ENCODE measurements at regions not wholly inside any gene's neighbourhood (a gene's known extent, or its start where the extent isn't known, plus 50 kb on each side); places are given as distances from the start of the nearest gene placed in this dataset.

DNA sequence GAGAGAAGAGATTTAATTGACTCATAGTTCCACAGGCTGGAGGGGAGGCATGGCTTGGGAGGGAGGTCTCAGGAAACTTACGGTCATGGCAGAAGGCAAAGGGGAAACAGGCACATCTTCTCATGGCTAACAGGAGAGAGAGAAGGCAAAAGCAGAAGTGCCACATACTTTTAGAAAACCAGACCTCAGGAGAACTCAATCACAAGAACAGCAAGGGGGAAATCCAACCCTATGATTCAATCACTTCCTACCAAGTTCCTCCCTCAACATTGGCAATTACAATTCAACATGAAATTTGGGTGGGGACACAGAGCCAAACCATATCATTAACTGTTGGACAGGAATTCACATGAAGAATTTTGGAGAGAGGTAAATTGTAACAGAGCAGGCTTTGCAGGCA is 485.3 kb upstream of the PITX2 start:
- TF ChIP-seq, protein P1, sequence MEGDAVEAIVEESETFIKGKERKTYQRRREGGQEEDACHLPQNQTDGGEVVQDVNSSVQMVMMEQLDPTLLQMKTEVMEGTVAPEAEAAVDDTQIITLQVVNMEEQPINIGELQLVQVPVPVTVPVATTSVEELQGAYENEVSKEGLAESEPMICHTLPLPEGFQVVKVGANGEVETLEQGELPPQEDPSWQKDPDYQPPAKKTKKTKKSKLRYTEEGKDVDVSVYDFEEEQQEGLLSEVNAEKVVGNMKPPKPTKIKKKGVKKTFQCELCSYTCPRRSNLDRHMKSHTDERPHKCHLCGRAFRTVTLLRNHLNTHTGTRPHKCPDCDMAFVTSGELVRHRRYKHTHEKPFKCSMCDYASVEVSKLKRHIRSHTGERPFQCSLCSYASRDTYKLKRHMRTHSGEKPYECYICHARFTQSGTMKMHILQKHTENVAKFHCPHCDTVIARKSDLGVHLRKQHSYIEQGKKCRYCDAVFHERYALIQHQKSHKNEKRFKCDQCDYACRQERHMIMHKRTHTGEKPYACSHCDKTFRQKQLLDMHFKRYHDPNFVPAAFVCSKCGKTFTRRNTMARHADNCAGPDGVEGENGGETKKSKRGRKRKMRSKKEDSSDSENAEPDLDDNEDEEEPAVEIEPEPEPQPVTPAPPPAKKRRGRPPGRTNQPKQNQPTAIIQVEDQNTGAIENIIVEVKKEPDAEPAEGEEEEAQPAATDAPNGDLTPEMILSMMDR (IDR thresholded peaks at IDR 0.05) = no peak
- WGBS (ENCODE audit: insufficient coverage) = 40% methylated on average over 1 of the region's 1 CpG

DNA sequence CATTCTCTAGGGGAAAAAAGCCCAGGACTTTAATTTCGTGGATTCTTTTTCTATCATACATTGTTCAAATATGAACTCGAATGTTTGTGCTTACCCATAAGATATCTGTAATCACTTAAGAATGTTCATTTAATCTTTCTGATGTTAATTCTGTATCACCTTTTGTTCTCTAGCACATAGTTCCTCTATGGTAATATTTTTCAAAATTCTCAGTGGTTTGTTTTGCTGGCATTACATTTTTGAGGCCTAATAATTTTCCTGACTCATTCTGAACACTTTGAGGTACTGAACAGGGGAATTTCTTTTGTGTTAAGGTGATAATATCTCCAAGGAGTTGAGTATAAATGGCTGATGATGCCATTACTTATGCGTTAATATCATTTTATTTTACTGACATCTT is 490.7 kb upstream of the PITX2 start:
- no peaks in the 10 kb centered on the region for H3K79me2 ChIP-seq (ENCODE audit: insufficient read depth, low read length)
- intact Hi-C loops (cut with micrococcal nuclease) = no loop called here
- no CpG with 5 or more reads among the region's 3 CpGs for WGBS (ENCODE audit: insufficient coverage)
- H2AFZ ChIP-seq (ENCODE audit: insufficient read depth, low read depth, low read length, poor library complexity, severe bottlenecking) = no peak overlapping the region
- H3K4me2 ChIP-seq (replicated peaks; ENCODE audit: extremely low read depth, low read length, poor library complexity, severe bottlenecking) = no peak overlapping the region
- H3K4me3 Mint-ChIP-seq = no peak overlapping the region
- H3K27ac ChIP-seq (ENCODE audit: low read depth in 1 of 2, low read length in 2 of 2) = no peak overlapping the region
- DNase-seq = no peak
- TF ChIP-seq, protein P1 (IDR thresholded peaks at IDR 0.05) = no peak
- no peaks in the 10 kb centered on the region for H3K36me3 Mint-ChIP-seq
- H3K4me1 Mint-ChIP-seq = no peaks in the 10 kb centered on the region
- H3K36me3 ChIP-seq (replicated peaks in 1 of 2; ENCODE audit: control insufficient read depth in 1 of 2, insufficient read depth in 2 of 2, low read length in 2 of 2) = no peaks in the 10 kb centered on the region
- H3K9me3 Mint-ChIP-seq = peaks cover 0 to 4% (median 0%) of the 10 kb centered on the region in 7 donors
- no peaks in the 10 kb centered on the region for H3K27me3 ChIP-seq (ENCODE audit: control insufficient read depth in 2 of 2, insufficient read depth in 2 of 2, low read length in 2 of 2)
- no peak overlapping the region for H3K27ac Mint-ChIP-seq
- no peaks in the 10 kb centered on the region for H3K4me1 ChIP-seq (ENCODE audit: control insufficient read depth in 1 of 2, insufficient read depth in 2 of 2, low read length in 2 of 2)
- H3K9me3 ChIP-seq (replicated peaks in 1 of 2; ENCODE audit: control insufficient read depth in 1 of 2, insufficient read depth in 1 of 2, low read length in 2 of 2) = peaks cover 0 to 3% of the 10 kb centered on the region in 2 donors
- no peak overlapping the region for H3K4me3 ChIP-seq (replicated peaks in 1 of 3; ENCODE audit: low read depth in 2 of 3, low read length in 3 of 3)
- H4K20me1 ChIP-seq (ENCODE audit: insufficient read depth, low read length) = no peaks in the 10 kb centered on the region
- H3K27me3 Mint-ChIP-seq (ENCODE audit: low read depth in 3 of 3) = peaks cover 0 to 2% (median 0%) of the 10 kb centered on the region in 3 donors
- no peak overlapping the region for H3K9ac ChIP-seq (ENCODE audit: insufficient read depth, low read length, poor library complexity, severe bottlenecking)

More for the DNA sequence above, 485.3 kb upstream of the PITX2 start:
- no peak overlapping the region for H2AFZ ChIP-seq (ENCODE audit: insufficient read depth, low read depth, low read length, poor library complexity, severe bottlenecking)
- H3K9me3 Mint-ChIP-seq = peaks cover 0 to 5% (median 0%) of the 10 kb centered on the region in 7 donors
- H3K27me3 ChIP-seq (ENCODE audit: control insufficient read depth in 2 of 2, insufficient read depth in 2 of 2, low read length in 2 of 2) = no peaks in the 10 kb centered on the region
- H3K36me3 Mint-ChIP-seq = no peaks in the 10 kb centered on the region
- H3K4me1 ChIP-seq (ENCODE audit: control insufficient read depth in 1 of 2, insufficient read depth in 2 of 2, low read length in 2 of 2) = no peaks in the 10 kb centered on the region
- no peak overlapping the region for H3K4me2 ChIP-seq (replicated peaks; ENCODE audit: extremely low read depth, low read length, poor library complexity, severe bottlenecking)
- H3K27ac Mint-ChIP-seq = no peak overlapping the region
- no peak for DNase-seq
- intact Hi-C loops (cut with micrococcal nuclease) = no loop called here
- no peaks in the 10 kb centered on the region for H3K4me1 Mint-ChIP-seq
- no peaks in the 10 kb centered on the region for H4K20me1 ChIP-seq (ENCODE audit: insufficient read depth, low read length)
- H3K4me3 Mint-ChIP-seq = no peak overlapping the region
- H3K27ac ChIP-seq (ENCODE audit: low read depth in 1 of 2, low read length in 2 of 2) = no peak overlapping the region
- no peak overlapping the region for H3K4me3 ChIP-seq (replicated peaks in 1 of 3; ENCODE audit: low read depth in 2 of 3, low read length in 3 of 3)
- no peak overlapping the region for H3K9ac ChIP-seq (ENCODE audit: insufficient read depth, low read length, poor library complexity, severe bottlenecking)
- no peaks in the 10 kb centered on the region for H3K36me3 ChIP-seq (replicated peaks in 1 of 2; ENCODE audit: control insufficient read depth in 1 of 2, insufficient read depth in 2 of 2, low read length in 2 of 2)
- H3K27me3 Mint-ChIP-seq (ENCODE audit: low read depth in 3 of 3) = no peaks in the 10 kb centered on the region
- H3K79me2 ChIP-seq (ENCODE audit: insufficient read depth, low read length) = no peaks in the 10 kb centered on the region
- H3K9me3 ChIP-seq (replicated peaks in 1 of 2; ENCODE audit: control insufficient read depth in 1 of 2, insufficient read depth in 1 of 2, low read length in 2 of 2) = peaks cover 0 to 3% of the 10 kb centered on the region in 2 donors

Measured in CD14-positive monocyte (primary cell).